Thoracic aorta (tissue), 2 donors: ENCODE measurements at regions not wholly inside any gene's neighbourhood (a gene's known extent, or its start where the extent isn't known, plus 50 kb on each side); places are given as distances from the start of the nearest gene placed in this dataset.
"Not testable (repeated sequence)": the region's sequence is repeated elsewhere in the genome, so short reads cannot be mapped to it uniquely, and the experiment has no call there.

ENCODE experiments used
- ATAC-seq: fragments of 150-250 bp; one replicate; pipeline ENCODE4 v1.8.0; 2017; ENCODE audit warnings: low read depth; ENCODE audit not compliant: insufficient number of reproducible peaks, low FRiP score
- DNase-seq: peaks from one replicate; pipeline ENCODE4 v3.0.0-alpha.2; 2020; ENCODE audit warnings: low spot score
- H3K27ac ChIP-seq, 2 donors: fragments of 200-600 bp; sonication (generic); 1 replicate in 1 of 2; 2 replicates in 1 of 2; pipeline ENCODE4 v1.5.1; 2016; ENCODE audit warnings: mild to moderate bottlenecking in 2 of 2, moderate library complexity in 2 of 2
- H3K27me3 ChIP-seq: fragments of 200-600 bp; sonication (generic); replicated peaks from 2 replicates; pipeline ENCODE4 v1.6.0; 2016; ENCODE audit warnings: mild to moderate bottlenecking; ENCODE audit not compliant: insufficient read depth
- H3K36me3 ChIP-seq: fragments of 200-600 bp; sonication (generic); one replicate; pipeline ENCODE4 v1.5.1; 2016
- H3K4me1 ChIP-seq, 2 donors: fragments of 200-600 bp; sonication (generic); 1 replicate in 1 of 2; 2 replicates in 1 of 2; pipeline versions ENCODE4 v1.5.1 to v1.6.0; 2016; ENCODE audit warnings: low read depth in 2 of 2, mild to moderate bottlenecking in 1 of 2; ENCODE audit not compliant: control insufficient read depth in 1 of 2
- H3K4me3 ChIP-seq: fragments of 200-600 bp; sonication (generic); 2 replicates; pipeline ENCODE4 v1.5.1; 2016; ENCODE audit warnings: mild to moderate bottlenecking
- H3K9me3 ChIP-seq: fragments of 200-600 bp; sonication (generic); 2 replicates; pipeline ENCODE4 v1.5.1; 2016
- TF ChIP-seq, protein P1 (sequence below): fragments of 200-600 bp; sonication (generic); IDR thresholded peaks from one replicate; pipeline ENCODE4 v1.5.1; 2019; ENCODE audit warnings: antibody characterized with exemption

DNA sequence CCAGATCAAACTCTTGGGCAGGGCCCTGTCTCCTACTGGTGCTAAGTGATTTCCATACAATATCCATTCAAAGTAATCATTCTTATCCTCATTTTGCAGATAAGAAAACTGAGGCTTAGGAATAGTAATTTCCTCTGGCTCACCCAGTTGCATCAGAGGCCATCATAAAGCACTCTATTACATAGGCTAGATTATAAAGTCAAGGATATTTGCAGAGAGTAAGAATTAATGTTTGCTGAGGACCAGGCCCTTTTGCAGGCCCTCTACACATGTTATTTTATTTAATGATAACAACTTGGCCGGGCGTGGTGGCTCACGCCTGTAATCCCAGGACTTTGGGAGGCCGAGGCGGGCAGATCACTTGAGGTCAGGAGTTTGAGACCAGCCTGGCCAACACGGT lies 316.8 kb downstream of the ZNF674 start:
- Histone ChIP-seq H3K27me3 (no peaks in the 10 kb centered on the region), H3K4me3 (no peak overlapping the region), H3K27ac (no peak overlapping the region), H3K36me3 (no peaks in the 10 kb centered on the region), H3K9me3 (no peaks in the 10 kb centered on the region), H3K4me1 (no peaks in the 10 kb centered on the region)
- no peak for DNase-seq
- no peak for ATAC-seq
- TF ChIP-seq, protein P1, sequence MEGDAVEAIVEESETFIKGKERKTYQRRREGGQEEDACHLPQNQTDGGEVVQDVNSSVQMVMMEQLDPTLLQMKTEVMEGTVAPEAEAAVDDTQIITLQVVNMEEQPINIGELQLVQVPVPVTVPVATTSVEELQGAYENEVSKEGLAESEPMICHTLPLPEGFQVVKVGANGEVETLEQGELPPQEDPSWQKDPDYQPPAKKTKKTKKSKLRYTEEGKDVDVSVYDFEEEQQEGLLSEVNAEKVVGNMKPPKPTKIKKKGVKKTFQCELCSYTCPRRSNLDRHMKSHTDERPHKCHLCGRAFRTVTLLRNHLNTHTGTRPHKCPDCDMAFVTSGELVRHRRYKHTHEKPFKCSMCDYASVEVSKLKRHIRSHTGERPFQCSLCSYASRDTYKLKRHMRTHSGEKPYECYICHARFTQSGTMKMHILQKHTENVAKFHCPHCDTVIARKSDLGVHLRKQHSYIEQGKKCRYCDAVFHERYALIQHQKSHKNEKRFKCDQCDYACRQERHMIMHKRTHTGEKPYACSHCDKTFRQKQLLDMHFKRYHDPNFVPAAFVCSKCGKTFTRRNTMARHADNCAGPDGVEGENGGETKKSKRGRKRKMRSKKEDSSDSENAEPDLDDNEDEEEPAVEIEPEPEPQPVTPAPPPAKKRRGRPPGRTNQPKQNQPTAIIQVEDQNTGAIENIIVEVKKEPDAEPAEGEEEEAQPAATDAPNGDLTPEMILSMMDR, result no peak

DNA sequence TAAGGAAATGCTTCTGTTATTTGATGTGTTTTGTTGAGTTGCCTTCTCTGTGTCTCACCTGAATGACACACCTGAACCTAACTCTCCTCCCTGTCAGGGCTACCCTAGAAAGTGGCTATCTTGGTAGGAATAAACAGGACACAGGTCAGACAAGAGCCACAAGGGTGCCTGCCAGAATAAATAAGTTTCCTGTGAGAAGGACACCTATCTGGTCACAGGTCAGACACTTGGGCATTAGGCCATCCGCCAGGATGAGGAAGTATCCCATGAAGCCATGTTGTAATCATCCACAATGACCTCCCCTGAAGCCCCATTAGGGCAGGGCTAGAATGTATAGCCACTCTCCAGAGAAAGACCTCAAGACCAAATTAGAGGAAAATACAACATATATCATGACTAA lies 318.8 kb downstream of the ZNF674 start:
- H3K9me3 ChIP-seq, result no peaks in the 10 kb centered on the region
- no peak for DNase-seq
- H3K36me3 ChIP-seq, result no peaks in the 10 kb centered on the region
- H3K4me1 ChIP-seq, result no peaks in the 10 kb centered on the region
- TF ChIP-seq, protein P1, result no peak
- H3K4me3 ChIP-seq, result no peak overlapping the region
- H3K27ac ChIP-seq, result no peak overlapping the region
- no peaks in the 10 kb centered on the region for H3K27me3 ChIP-seq
- no peak for ATAC-seq

DNA sequence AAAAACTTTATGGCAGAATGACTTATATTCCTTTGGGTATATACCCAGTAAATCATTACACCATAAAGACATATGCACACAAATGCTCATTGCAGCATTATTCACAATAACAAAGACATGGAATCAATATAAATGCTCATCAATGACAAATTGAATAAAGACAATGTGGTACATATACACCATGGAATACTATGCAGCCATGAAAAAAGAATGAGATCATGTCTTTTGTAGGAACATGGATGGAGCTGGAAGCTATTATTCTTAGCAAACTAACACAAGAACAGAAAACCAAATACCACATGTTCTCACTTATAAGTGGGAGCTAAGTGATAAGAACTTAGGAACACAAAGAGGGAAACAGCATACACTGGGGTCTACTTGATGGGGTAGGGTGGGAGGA lies 321.7 kb downstream of the ZNF674 start:
- ATAC-seq, H3K4me3 ChIP-seq, H3K27ac ChIP-seq, H3K4me1 ChIP-seq, H3K36me3 ChIP-seq, DNase-seq, H3K9me3 ChIP-seq, H3K27me3 ChIP-seq: not testable (repeated sequence)

DNA sequence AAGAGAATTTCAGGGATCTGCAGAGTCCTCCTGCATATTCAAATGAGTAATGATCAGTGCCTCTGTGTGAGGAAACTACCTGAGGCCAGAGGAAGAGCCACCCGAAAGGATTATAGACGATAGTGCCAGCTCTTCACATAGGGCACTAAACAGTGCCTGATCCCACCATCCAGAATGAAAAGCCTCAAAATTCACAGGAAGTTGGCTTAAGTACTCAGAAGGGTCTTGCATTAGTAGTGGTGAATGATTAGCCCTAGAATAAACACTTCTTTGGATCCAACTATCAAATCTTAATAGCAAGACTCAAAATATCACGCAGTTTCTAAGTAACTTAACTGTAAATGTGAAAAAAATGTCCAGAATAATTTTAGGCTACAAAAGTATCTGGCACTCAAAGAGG lies 324.4 kb downstream of the ZNF674 start:
- DNase-seq (no peak), ATAC-seq (no peak)
- no peaks in the 10 kb centered on the region for H3K27me3 ChIP-seq
- H3K4me3 ChIP-seq, result no peak overlapping the region
- H3K4me1 ChIP-seq, result peaks cover 0 to 15% of the 10 kb centered on the region in 2 donors
- H3K27ac ChIP-seq, result no peak overlapping the region
- H3K36me3 ChIP-seq, result no peaks in the 10 kb centered on the region
- no peaks in the 10 kb centered on the region for H3K9me3 ChIP-seq
- TF ChIP-seq, protein P1, result no peak

DNA sequence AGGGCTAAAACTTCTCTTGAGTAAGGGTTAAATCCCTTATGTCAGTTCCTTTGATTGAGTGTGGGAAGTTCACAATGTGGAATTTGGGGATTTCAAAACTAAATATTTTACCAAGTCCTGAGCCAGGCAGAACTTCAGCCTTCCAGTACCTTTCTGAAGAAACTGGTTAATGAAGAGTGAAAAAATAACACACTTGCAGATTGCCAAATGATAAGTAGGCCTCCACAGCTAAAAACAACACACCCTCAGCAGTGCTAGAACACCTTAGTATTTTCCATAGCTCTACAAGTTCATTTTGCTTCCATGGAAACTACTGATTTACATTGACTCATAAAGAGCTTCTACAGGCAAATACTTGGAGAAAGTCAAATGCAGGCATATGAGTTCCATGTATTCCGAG lies 326.8 kb downstream of the ZNF674 start:
- DNase-seq, result no peak
- peaks cover 0 to 17% of the 10 kb centered on the region in 2 donors for H3K4me1 ChIP-seq
- H3K4me3 ChIP-seq, result no peak overlapping the region
- no peaks in the 10 kb centered on the region for H3K9me3 ChIP-seq
- H3K27ac ChIP-seq, result peak overlapping the region in 1 of 2 donors; percentile 2
- no peaks in the 10 kb centered on the region for H3K27me3 ChIP-seq
- no peak for ATAC-seq
- H3K36me3 ChIP-seq, result no peaks in the 10 kb centered on the region
- TF ChIP-seq, protein P1, result no peak

DNA sequence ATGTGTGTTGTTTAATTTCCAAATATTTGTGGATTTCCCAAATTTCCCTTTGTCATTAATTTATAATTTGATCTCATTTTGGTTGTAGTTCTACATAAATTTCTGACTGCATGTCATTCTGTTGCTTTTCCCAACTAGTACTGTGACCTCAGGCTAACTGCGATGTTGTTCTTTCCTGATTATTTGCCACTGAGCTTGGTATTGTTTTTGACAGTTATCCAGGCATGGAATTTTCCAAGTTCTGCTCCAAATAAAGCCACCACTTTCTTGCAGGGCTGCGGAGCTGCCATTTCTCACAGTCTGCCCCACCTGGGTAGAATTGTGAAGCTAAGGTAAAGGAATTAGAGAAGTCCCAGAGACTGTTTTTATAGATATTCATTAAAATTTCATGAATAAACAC lies 328.8 kb downstream of the ZNF674 start:
- Histone ChIP-seq H3K27me3 (no peaks in the 10 kb centered on the region), H3K27ac (peak overlapping the region; percentile 28 to 44), H3K36me3 (no peaks in the 10 kb centered on the region), H3K4me3 (no peak overlapping the region), H3K9me3 (no peaks in the 10 kb centered on the region), H3K4me1 (peaks cover 0 to 17% of the 10 kb centered on the region in 2 donors)
- TF ChIP-seq, protein P1, result no peak
- no peak for DNase-seq
- no peak for ATAC-seq
